ENCODE measurements at regions not wholly inside any gene's neighbourhood (a gene's known extent, or its start where the extent isn't known, plus 50 kb on each side); places are given as distances from the start of the nearest gene placed in this dataset.

DNA sequence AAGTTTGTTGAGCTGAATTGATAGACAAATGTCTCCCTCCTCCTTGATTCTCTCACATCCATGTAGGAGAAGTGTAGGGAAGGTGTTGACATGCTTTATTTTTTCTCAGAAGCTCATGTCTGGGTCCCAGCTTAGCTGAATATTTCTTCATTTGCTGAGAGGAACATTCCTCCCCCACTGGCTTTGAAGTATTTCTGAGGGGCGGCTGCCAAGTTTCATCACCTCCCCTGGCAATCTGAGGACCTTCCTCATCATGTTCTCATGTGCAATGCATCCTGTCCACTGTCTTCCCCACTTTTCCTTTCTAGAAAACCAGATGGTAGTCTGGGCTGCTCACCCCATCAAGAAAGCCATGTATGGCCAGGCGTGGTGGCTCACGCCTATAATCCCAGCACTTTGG, 168.9 kb upstream of the RGMA start:
- no peak for DNase-seq
- no peak for TF ChIP-seq POLR2A (IDR thresholded peaks at IDR 0.05)
- TF ChIP-seq, protein P1, sequence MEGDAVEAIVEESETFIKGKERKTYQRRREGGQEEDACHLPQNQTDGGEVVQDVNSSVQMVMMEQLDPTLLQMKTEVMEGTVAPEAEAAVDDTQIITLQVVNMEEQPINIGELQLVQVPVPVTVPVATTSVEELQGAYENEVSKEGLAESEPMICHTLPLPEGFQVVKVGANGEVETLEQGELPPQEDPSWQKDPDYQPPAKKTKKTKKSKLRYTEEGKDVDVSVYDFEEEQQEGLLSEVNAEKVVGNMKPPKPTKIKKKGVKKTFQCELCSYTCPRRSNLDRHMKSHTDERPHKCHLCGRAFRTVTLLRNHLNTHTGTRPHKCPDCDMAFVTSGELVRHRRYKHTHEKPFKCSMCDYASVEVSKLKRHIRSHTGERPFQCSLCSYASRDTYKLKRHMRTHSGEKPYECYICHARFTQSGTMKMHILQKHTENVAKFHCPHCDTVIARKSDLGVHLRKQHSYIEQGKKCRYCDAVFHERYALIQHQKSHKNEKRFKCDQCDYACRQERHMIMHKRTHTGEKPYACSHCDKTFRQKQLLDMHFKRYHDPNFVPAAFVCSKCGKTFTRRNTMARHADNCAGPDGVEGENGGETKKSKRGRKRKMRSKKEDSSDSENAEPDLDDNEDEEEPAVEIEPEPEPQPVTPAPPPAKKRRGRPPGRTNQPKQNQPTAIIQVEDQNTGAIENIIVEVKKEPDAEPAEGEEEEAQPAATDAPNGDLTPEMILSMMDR (IDR thresholded peaks at IDR 0.05) = no peak

DNA sequence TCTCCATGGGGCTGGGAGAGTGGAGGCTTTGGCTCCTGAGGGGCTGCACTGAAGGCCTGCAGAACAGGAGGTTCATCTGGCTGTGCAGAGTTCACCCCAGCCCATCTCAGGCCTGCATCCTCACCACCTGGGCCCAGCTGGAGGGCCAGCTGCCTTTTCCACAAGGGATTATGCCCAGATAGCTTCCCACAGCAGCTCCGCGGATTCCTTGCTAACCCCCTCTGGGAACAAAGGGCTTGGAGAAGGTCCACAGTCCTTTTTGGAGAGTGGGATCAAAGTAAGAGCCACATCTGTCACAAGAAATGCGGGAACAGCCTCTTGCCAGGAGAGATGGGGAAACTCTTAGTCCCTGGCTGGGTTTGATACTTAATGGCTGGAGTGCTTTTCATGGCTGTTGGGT, 164.7 kb upstream of the RGMA start:
- Histone ChIP-seq H3K27ac (no peak overlapping the region), H3K9me3 (no peaks in the 10 kb centered on the region), H3K4me1 (no peaks in the 10 kb centered on the region), H3K36me3 (no peaks in the 10 kb centered on the region), H3K27me3 (no peaks in the 10 kb centered on the region), H3K4me3 (no peak overlapping the region)
- no peak for DNase-seq
- intact Hi-C loops (cut with DNase I; ENCODE audit: low total_unique reads) = no loop called here
- TF ChIP-seq, protein P1 (IDR thresholded peaks at IDR 0.05) = no peak
- no peak for TF ChIP-seq POLR2A (IDR thresholded peaks at IDR 0.05)

More for the DNA sequence above, 168.9 kb upstream of the RGMA start:
- no peaks in the 10 kb centered on the region for H3K9me3 ChIP-seq
- H3K27me3 ChIP-seq = no peaks in the 10 kb centered on the region
- intact Hi-C loops (cut with DNase I; ENCODE audit: low total_unique reads) = no loop called here
- H3K36me3 ChIP-seq = no peaks in the 10 kb centered on the region
- no peak overlapping the region for H3K4me3 ChIP-seq
- no peak overlapping the region for H3K27ac ChIP-seq
- no peaks in the 10 kb centered on the region for H3K4me1 ChIP-seq

DNA sequence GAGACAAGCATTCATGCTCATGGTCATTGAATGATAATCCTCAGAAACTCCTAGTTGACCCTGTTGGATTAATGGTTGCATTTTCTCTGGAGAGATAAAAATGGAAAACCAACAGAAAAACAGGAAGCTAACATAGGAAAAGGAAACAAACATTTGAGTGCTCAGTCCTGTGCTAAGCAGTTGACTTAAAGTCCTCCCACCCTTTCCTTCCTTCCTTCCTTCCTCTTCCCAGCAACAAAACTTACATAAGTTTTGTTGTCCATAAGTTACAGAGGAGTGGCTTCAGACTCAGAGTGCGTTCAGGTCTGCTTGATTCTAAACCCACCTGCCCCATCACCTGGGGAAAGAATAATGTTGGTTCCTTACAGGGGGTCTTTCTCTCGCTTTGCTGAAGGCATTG, 163.8 kb upstream of the RGMA start:
- H3K36me3 ChIP-seq = no peaks in the 10 kb centered on the region
- no peaks in the 10 kb centered on the region for H3K4me1 ChIP-seq
- H3K4me3 ChIP-seq = no peak overlapping the region
- H3K27me3 ChIP-seq = no peaks in the 10 kb centered on the region
- H3K27ac ChIP-seq = no peak overlapping the region
- TF ChIP-seq, protein P1 (IDR thresholded peaks at IDR 0.05) = no peak
- no peak for TF ChIP-seq POLR2A (IDR thresholded peaks at IDR 0.05)
- intact Hi-C loops (cut with DNase I; ENCODE audit: low total_unique reads) = no loop called here
- H3K9me3 ChIP-seq = no peaks in the 10 kb centered on the region
- DNase-seq = no peak

DNA sequence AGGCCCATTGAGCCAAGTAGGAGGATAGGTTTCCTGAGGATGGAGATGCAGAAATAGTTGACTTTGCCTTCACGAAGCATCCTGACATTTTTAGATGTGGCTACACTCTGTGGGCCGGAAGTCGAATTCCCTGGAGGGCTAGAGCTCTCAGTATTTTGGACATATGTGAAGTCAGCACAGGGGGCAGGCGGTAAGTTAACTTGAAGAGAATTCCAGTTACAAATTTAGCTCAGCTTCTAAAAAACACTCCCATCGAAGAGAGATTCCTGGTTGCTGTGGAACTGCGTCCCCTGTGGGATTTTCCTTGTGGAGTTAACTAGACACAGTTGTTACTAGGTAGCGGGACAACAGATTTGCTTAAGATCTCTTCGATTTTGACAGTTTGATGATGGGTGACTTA, 161.9 kb upstream of the RGMA start:
- no peaks in the 10 kb centered on the region for H3K27me3 ChIP-seq
- TF ChIP-seq, protein P1 (IDR thresholded peaks at IDR 0.05) = no peak
- no peak for TF ChIP-seq POLR2A (IDR thresholded peaks at IDR 0.05)
- no peak overlapping the region for H3K4me3 ChIP-seq
- intact Hi-C loops (cut with DNase I; ENCODE audit: low total_unique reads) = no loop called here
- H3K36me3 ChIP-seq = no peaks in the 10 kb centered on the region
- peak; percentile 27 to 31 for DNase-seq
- no peaks in the 10 kb centered on the region for H3K4me1 ChIP-seq
- H3K27ac ChIP-seq = no peak overlapping the region
- H3K9me3 ChIP-seq = no peaks in the 10 kb centered on the region

DNA sequence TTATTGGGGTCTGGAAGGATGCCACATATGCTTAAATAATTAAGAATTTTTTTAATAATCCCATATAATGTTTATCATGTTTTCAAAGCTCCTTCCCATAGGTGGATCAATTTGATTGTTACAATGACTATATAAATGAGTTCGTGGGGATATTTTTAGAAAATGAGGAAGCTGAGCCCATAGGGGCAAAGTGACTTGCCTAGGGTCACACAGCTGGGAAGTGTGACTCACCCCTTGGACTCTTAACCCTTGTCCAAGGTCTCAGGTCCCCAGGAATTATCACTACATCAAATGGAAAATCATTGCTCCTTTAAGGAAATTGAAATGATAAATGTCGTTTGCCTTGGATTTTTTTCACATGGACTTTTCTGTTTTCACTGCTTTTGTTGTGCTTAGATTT, 161.2 kb upstream of the RGMA start:
- Histone ChIP-seq H3K36me3 (no peaks in the 10 kb centered on the region), H3K9me3 (no peaks in the 10 kb centered on the region), H3K27ac (no peak overlapping the region), H3K27me3 (no peaks in the 10 kb centered on the region), H3K4me3 (no peak overlapping the region), H3K4me1 (no peaks in the 10 kb centered on the region)
- intact Hi-C loops (cut with DNase I; ENCODE audit: low total_unique reads) = no loop called here
- no peak for TF ChIP-seq POLR2A (IDR thresholded peaks at IDR 0.05)
- TF ChIP-seq, protein P1 (IDR thresholded peaks at IDR 0.05) = no peak
- no peak for DNase-seq

Measured in uterus (tissue), 3 donors.